ENCODE measurements at regions not wholly inside any gene's neighbourhood (a gene's known extent, or its start where the extent isn't known, plus 50 kb on each side); places are given as distances from the start of the nearest gene placed in this dataset.

- TF ChIP-seq SIN3A (IDR thresholded peaks at IDR 0.05; ENCODE audit: borderline replicate concordance, low read depth, low read length) = no peak
- no peak for TF ChIP-seq FIP1L1 (IDR thresholded peaks at IDR 0.05; ENCODE audit: borderline replicate concordance, insufficient read depth, low read depth, low read length)
- no peak for TF ChIP-seq NRL (CRISPR knock-in tag; IDR thresholded peaks at IDR 0.05; ENCODE audit: borderline replicate concordance)
- TF ChIP-seq ZNF781 (CRISPR knock-in tag; IDR thresholded peaks at IDR 0.05; ENCODE audit: borderline replicate concordance, not compliant biosample characterization) = no peak
- TF ChIP-seq ATF2 (CRISPR knock-in tag; IDR thresholded peaks at IDR 0.05) = no peak
- TF ChIP-seq, protein P1, sequence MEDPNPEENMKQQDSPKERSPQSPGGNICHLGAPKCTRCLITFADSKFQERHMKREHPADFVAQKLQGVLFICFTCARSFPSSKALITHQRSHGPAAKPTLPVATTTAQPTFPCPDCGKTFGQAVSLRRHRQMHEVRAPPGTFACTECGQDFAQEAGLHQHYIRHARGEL (CRISPR knock-in tag; IDR thresholded peaks at IDR 0.05) = no peak
- no peak for TF ChIP-seq HNF4A (CRISPR knock-in tag; IDR thresholded peaks at IDR 0.05)
- TF ChIP-seq CTCF (CRISPR knock-in tag; IDR thresholded peaks at IDR 0.05) = no peak
- TF ChIP-seq POLR2A (IDR thresholded peaks at IDR 0.05; ENCODE audit: insufficient read depth in 1 of 2, low read depth in 2 of 2, low read length in 2 of 2) = no peak
- TF ChIP-seq ZNF431 (CRISPR knock-in tag; IDR thresholded peaks at IDR 0.05; ENCODE audit: borderline replicate concordance, low read depth) = no peak
- no peak for TF ChIP-seq ZNF3 (CRISPR knock-in tag; IDR thresholded peaks at IDR 0.05)
- TF ChIP-seq ZNF687 (CRISPR knock-in tag; IDR thresholded peaks at IDR 0.05) = no peak
Observed at GRCh38 chr17:64786337-64786736, 124.2 kb upstream of the SMURF2 start.

Measured in HepG2 (cell line).